HepG2 (cell line): ENCODE measurements at regions not wholly inside any gene's neighbourhood (a gene's known extent, or its start where the extent isn't known, plus 50 kb on each side); places are given as distances from the start of the nearest gene placed in this dataset.

ENCODE experiments used
- CAMTA2 ChIP-seq: sonication (generic); formaldehyde crosslinking; IDR thresholded peaks from 2 replicates; pipeline ENCODE4 v1.4.0; 2020; ENCODE audit warnings: mild to moderate bottlenecking, missing genetic modification reagents, borderline replicate concordance
- GABPB1 ChIP-seq: IDR thresholded peaks from 2 replicates; pipeline ENCODE4 v1.6.1; 2016; ENCODE audit warnings: mild to moderate bottlenecking, missing genetic modification reagents, moderate library complexity, missing compliant biosample characterization
- JUNB ChIP-seq: sonication (generic); formaldehyde crosslinking; IDR thresholded peaks from 2 replicates; pipeline ENCODE4 v1.8.0; 2022; ENCODE audit warnings: missing genetic modification reagents, mild to moderate bottlenecking, borderline replicate concordance
- MED8 ChIP-seq: sonication (generic); formaldehyde crosslinking; IDR thresholded peaks from 2 replicates; pipeline ENCODE4 v1.8.1; 2023; ENCODE audit warnings: mild to moderate bottlenecking, missing genetic modification reagents; ENCODE audit not compliant: insufficient replicate concordance
- NKX3-1 ChIP-seq: sonication (generic); formaldehyde crosslinking; IDR thresholded peaks from 2 replicates; pipeline ENCODE4 v1.5.0; 2020; ENCODE audit warnings: missing genetic modification reagents
- SAFB2 ChIP-seq: sonication (generic); formaldehyde crosslinking; IDR thresholded peaks from 2 replicates; pipeline ENCODE4 v1.5.1; 2020; ENCODE audit warnings: missing genetic modification reagents, low read depth, mild to moderate bottlenecking, borderline replicate concordance
- SALL1 ChIP-seq: sonication (generic); formaldehyde crosslinking; IDR thresholded peaks from 2 replicates; pipeline ENCODE4 v1.8.0; 2022; ENCODE audit warnings: mild to moderate bottlenecking, missing genetic modification reagents
- SRSF1 ChIP-seq: fragments of 200-400 bp; formaldehyde crosslinking; optimal IDR thresholded peaks from 2 replicates; pipeline ENCODE3; 2017; ENCODE audit warnings: mild to moderate bottlenecking, low read depth, low read length, moderate library complexity
- ZBTB10 ChIP-seq: sonication (generic); formaldehyde crosslinking; IDR thresholded peaks from 2 replicates; pipeline ENCODE4 v1.4.0; 2020; ENCODE audit warnings: missing genetic modification reagents, borderline replicate concordance
- ZC3H13 ChIP-seq: sonication (generic); formaldehyde crosslinking; IDR thresholded peaks from 2 replicates; pipeline ENCODE4 v1.8.1; 2023; ENCODE audit warnings: mild to moderate bottlenecking, missing genetic modification reagents, moderate library complexity
- ZFP82 ChIP-seq: sonication (generic); formaldehyde crosslinking; IDR thresholded peaks from 2 replicates; pipeline ENCODE4 v1.5.1; 2020; ENCODE audit warnings: mild to moderate bottlenecking, missing genetic modification reagents, borderline replicate concordance
- ZNF687 ChIP-seq: sonication (generic); formaldehyde crosslinking; IDR thresholded peaks from 2 replicates; pipeline ENCODE4 v1.5.1; 2020; ENCODE audit warnings: mild to moderate bottlenecking, missing genetic modification reagents, moderate library complexity
- TF ChIP-seq, protein P1 (sequence below): IDR thresholded peaks from 2 replicates; pipeline ENCODE4 v1.6.1; 2012; ENCODE audit warnings: low read length, improper control_type of control experiment
- TF ChIP-seq, protein P2 (sequence below): sonication (generic); formaldehyde crosslinking; IDR thresholded peaks from 2 replicates; pipeline ENCODE4 v1.5.0; 2020; ENCODE audit warnings: mild to moderate bottlenecking, missing genetic modification reagents
- TF ChIP-seq, protein P3 (sequence below): IDR thresholded peaks from 2 replicates; pipeline ENCODE4 v1.6.1; 2016; ENCODE audit warnings: missing genetic modification reagents, missing compliant biosample characterization

GRCh38 chr16:14364386-14365199 is 265.5 kb downstream of the PARN start (continued):
- TF ChIP-seq, protein P1, sequence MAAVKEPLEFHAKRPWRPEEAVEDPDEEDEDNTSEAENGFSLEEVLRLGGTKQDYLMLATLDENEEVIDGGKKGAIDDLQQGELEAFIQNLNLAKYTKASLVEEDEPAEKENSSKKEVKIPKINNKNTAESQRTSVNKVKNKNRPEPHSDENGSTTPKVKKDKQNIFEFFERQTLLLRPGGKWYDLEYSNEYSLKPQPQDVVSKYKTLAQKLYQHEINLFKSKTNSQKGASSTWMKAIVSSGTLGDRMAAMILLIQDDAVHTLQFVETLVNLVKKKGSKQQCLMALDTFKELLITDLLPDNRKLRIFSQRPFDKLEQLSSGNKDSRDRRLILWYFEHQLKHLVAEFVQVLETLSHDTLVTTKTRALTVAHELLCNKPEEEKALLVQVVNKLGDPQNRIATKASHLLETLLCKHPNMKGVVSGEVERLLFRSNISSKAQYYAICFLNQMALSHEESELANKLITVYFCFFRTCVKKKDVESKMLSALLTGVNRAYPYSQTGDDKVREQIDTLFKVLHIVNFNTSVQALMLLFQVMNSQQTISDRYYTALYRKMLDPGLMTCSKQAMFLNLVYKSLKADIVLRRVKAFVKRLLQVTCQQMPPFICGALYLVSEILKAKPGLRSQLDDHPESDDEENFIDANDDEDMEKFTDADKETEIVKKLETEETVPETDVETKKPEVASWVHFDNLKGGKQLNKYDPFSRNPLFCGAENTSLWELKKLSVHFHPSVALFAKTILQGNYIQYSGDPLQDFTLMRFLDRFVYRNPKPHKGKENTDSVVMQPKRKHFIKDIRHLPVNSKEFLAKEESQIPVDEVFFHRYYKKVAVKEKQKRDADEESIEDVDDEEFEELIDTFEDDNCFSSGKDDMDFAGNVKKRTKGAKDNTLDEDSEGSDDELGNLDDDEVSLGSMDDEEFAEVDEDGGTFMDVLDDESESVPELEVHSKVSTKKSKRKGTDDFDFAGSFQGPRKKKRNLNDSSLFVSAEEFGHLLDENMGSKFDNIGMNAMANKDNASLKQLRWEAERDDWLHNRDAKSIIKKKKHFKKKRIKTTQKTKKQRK: no peak
- TF ChIP-seq SAFB2 (peak; percentile 43; the same call in 1 of the 2 replicates), SALL1 (CRISPR knock-in tag) (peak; percentile 100), CAMTA2 (peak; percentile 88; the same call in 1 of the 2 replicates), ZFP82 (peak; percentile 96; the same call in 1 of the 2 replicates), GABPB1 (CRISPR knock-in tag) (peak; percentile 77), MED8 (CRISPR knock-in tag) (peak; percentile 48), ZBTB10 (CRISPR knock-in tag) (peak; percentile 85; the same call in 1 of the 2 replicates), ZC3H13 (CRISPR knock-in tag) (peak; percentile 92; the same call in 1 of the 2 replicates), NKX3-1 (CRISPR knock-in tag) (peak; percentile 33; the same call in 1 of the 2 replicates), ZNF687 (CRISPR knock-in tag) (peak; percentile 99), SRSF1 (peak; percentile 61), JUNB (peak; percentile 93; the same call in 1 of the 2 replicates)
- TF ChIP-seq, protein P2, sequence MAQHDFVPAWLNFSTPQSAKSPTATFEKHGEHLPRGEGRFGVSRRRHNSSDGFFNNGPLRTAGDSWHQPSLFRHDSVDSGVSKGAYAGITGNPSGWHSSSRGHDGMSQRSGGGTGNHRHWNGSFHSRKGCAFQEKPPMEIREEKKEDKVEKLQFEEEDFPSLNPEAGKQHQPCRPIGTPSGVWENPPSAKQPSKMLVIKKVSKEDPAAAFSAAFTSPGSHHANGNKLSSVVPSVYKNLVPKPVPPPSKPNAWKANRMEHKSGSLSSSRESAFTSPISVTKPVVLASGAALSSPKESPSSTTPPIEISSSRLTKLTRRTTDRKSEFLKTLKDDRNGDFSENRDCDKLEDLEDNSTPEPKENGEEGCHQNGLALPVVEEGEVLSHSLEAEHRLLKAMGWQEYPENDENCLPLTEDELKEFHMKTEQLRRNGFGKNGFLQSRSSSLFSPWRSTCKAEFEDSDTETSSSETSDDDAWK: no peak
- TF ChIP-seq, protein P3, sequence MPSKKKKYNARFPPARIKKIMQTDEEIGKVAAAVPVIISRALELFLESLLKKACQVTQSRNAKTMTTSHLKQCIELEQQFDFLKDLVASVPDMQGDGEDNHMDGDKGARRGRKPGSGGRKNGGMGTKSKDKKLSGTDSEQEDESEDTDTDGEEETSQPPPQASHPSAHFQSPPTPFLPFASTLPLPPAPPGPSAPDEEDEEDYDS: peak; percentile 93
